ENCODE measurements at regions not wholly inside any gene's neighbourhood (a gene's known extent, or its start where the extent isn't known, plus 50 kb on each side); places are given as distances from the start of the nearest gene placed in this dataset.

DNA sequence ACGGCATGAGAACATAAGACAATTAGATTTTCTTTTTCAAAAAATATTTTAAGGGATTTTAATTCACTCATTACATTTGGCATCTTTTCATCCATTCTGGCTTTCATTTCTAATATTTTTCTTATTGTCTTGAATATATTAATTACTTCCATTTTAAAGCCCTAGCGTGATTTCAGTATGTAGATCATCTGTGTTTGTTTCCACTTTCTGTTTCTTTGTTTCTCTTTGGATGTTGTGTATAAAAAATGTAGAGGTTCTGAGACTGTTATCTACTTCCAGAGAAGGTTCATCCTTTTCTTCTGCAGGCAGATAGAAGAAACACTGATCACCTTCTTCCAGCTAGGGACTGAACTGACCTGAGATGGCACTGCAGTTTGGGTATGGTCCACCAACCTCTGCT lies 664.4 kb upstream of the SLC39A10 start:
- Histone ChIP-seq H3K4me2 (no peak overlapping the region), H3K27ac (no peak overlapping the region), H3K4me1 (no peaks in the 10 kb centered on the region), H3K4me3 (no peak overlapping the region), H3K9me3 (no peaks in the 10 kb centered on the region)
- no peak for DNase-seq (ENCODE audit: low read depth in 1 of 2, low spot score in 1 of 2)
- 53% methylated on average over 2 of the region's 2 CpGs for WGBS (ENCODE audit: missing lambda C conversion rate)
- no peak for FAIRE-seq
- POLR2A ChIA-PET, result no interaction called here
- TF ChIP-seq ZC3H11A (IDR thresholded peaks at IDR 0.05) (no peak), KDM5A (IDR thresholded peaks at IDR 0.05) (no peak), RARB (CRISPR knock-in tag; IDR thresholded peaks at IDR 0.05) (no peak), ZSCAN20 (CRISPR knock-in tag; IDR thresholded peaks at IDR 0.05) (no peak), POLR2A (IDR thresholded peaks at IDR 0.05; ENCODE audit: low read length) (no peak), SMC3 (IDR thresholded peaks at IDR 0.05) (no peak), EHMT2 (IDR thresholded peaks at IDR 0.05; ENCODE audit: low read depth) (no peak), NFE2L2 (conservative IDR thresholded peaks at IDR 0.05; ENCODE audit: low read length) (no peak), RCOR1 (IDR thresholded peaks at IDR 0.05; ENCODE audit: low read depth, low read length) (no peak), JUNB (IDR thresholded peaks at IDR 0.05) (no peak), HMGXB4 (CRISPR knock-in tag; IDR thresholded peaks at IDR 0.05; ENCODE audit: borderline replicate concordance) (no peak), EHF (CRISPR knock-in tag; IDR thresholded peaks at IDR 0.05) (no peak), ESRRA (IDR thresholded peaks at IDR 0.05; ENCODE audit: borderline replicate concordance, low read length) (no peak), USF2 (IDR thresholded peaks at IDR 0.05) (no peak), CBX8 (IDR thresholded peaks at IDR 0.05) (no peak)
- TF ChIP-seq, protein P1, sequence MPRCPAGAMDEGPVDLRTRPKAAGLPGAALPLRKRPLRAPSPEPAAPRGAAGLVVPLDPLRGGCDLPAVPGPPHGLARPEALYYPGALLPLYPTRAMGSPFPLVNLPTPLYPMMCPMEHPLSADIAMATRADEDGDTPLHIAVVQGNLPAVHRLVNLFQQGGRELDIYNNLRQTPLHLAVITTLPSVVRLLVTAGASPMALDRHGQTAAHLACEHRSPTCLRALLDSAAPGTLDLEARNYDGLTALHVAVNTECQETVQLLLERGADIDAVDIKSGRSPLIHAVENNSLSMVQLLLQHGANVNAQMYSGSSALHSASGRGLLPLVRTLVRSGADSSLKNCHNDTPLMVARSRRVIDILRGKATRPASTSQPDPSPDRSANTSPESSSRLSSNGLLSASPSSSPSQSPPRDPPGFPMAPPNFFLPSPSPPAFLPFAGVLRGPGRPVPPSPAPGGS (IDR thresholded peaks at IDR 0.05), result no peak
- ATAC-seq, result no peak
- CTCF ChIA-PET, result no interaction called here

- ChIA-PET CTCF (no interaction called here), POLR2A (no interaction called here)
- 2% methylated on average over 1 of the region's 1 CpG for WGBS (ENCODE audit: missing lambda C conversion rate)
- no peak for ATAC-seq
- Histone ChIP-seq H3K4me1 (no peaks in the 10 kb centered on the region), H3K4me3 (no peak overlapping the region), H3K27ac (no peak overlapping the region), H3K9me3 (peaks cover 15% of the 10 kb centered on the region; the same call in 1 of the 3 replicates), H3K4me2 (no peak overlapping the region)
- TF ChIP-seq PBX3 (IDR thresholded peaks at IDR 0.05), result no peak
- TF ChIP-seq KDM1A (IDR thresholded peaks at IDR 0.05; ENCODE audit: low read depth), result no peak
- TF ChIP-seq CEBPB (IDR thresholded peaks at IDR 0.05), result no peak
- no peak for TF ChIP-seq JUNB (IDR thresholded peaks at IDR 0.05)
- TF ChIP-seq NPAS2 (CRISPR knock-in tag; IDR thresholded peaks at IDR 0.05; ENCODE audit: borderline replicate concordance), result no peak
- no peak for TF ChIP-seq FOSL2 (IDR thresholded peaks at IDR 0.05)
- no peak for TF ChIP-seq FOSL2 (CRISPR knock-in tag; IDR thresholded peaks at IDR 0.05)
- no peak for TF ChIP-seq EP300 (IDR thresholded peaks at IDR 0.05)
- TF ChIP-seq, protein P1 (IDR thresholded peaks at IDR 0.05), result no peak
- TF ChIP-seq RARB (CRISPR knock-in tag; IDR thresholded peaks at IDR 0.05), result no peak
- TF ChIP-seq FOSB (CRISPR knock-in tag; IDR thresholded peaks at IDR 0.05), result no peak
- TF ChIP-seq POLR2AphosphoS2 (conservative IDR thresholded peaks at IDR 0.05; ENCODE audit: low read length), result no peak
- TF ChIP-seq FOXS1 (CRISPR knock-in tag; IDR thresholded peaks at IDR 0.05), result no peak
- no peak for TF ChIP-seq GATA3 (IDR thresholded peaks at IDR 0.05; ENCODE audit: borderline replicate concordance)
- no peak for TF ChIP-seq MAZ (IDR thresholded peaks at IDR 0.05; ENCODE audit: borderline replicate concordance, low read depth, low read length)
- TF ChIP-seq MAFK (IDR thresholded peaks at IDR 0.05; ENCODE audit: partially characterized antibody), result no peak
- TF ChIP-seq SREBF2 (IDR thresholded peaks at IDR 0.05), result no peak
- TF ChIP-seq JUN (IDR thresholded peaks at IDR 0.05), result no peak
- no peak for FAIRE-seq
- no peak for DNase-seq (ENCODE audit: low read depth in 1 of 2, low spot score in 1 of 2)
Observed at GRCh38 chr2:194985258-194985657, 671.8 kb upstream of the SLC39A10 start.
